OCI-LY1 (cell line): ENCODE measurements at regions not wholly inside any gene's neighbourhood (a gene's known extent, or its start where the extent isn't known, plus 50 kb on each side); places are given as distances from the start of the nearest gene placed in this dataset.
"Not testable (repeated sequence)": the region's sequence is repeated elsewhere in the genome, so short reads cannot be mapped to it uniquely, and the experiment has no call there.

Experiments used
- H2AFZ ChIP-seq: fragments of 200-600 bp; sonication (generic), shearing (Covaris generic); 2 replicates; pipeline ENCODE4 v1.6.0; 2014; ENCODE audit warnings: antibody characterized with exemption, mild to moderate bottlenecking, low read length
- H3F3A ChIP-seq: fragments of 200-600 bp; sonication (generic), shearing (Covaris generic); 2 replicates; pipeline ENCODE4 v1.6.0; 2014; ENCODE audit warnings: mild to moderate bottlenecking, antibody characterized with exemption, low read length, moderate library complexity; ENCODE audit not compliant: insufficient read depth
- H3K27ac ChIP-seq: fragments of 200-600 bp; sonication (generic); 2 replicates; pipeline ENCODE4 v1.5.1; 2014; ENCODE audit warnings: low read length, mixed run types, mild to moderate bottlenecking, low read depth; ENCODE audit not compliant: poor library complexity, severe bottlenecking
- H3K27me3 ChIP-seq: fragments of 200-600 bp; sonication (generic); 2 replicates; pipeline ENCODE4 v1.6.0; 2014; ENCODE audit warnings: antibody characterized with exemption, mild to moderate bottlenecking, low read length, moderate library complexity; ENCODE audit not compliant: insufficient read depth
- H3K36me3 ChIP-seq: fragments of 200-600 bp; sonication (generic); 2 replicates; pipeline ENCODE4 v1.6.1; 2014; ENCODE audit warnings: mild to moderate bottlenecking, antibody characterized with exemption, low read length, moderate library complexity, mixed read lengths; ENCODE audit not compliant: insufficient read depth
- H3K4me1 ChIP-seq: fragments of 200-600 bp; sonication (generic); 2 replicates; pipeline ENCODE4 v1.5.1; 2014; ENCODE audit warnings: mild to moderate bottlenecking, low read length, moderate library complexity; ENCODE audit not compliant: insufficient read depth, severe bottlenecking
- H3K4me2 ChIP-seq: fragments of 200-600 bp; sonication (generic), shearing (Covaris generic); 2 replicates; pipeline ENCODE4 v1.6.1; 2014; ENCODE audit warnings: low read length
- H3K4me3 ChIP-seq: fragments of 200-600 bp; sonication (generic); 2 replicates; pipeline ENCODE4 v1.5.1; 2014; ENCODE audit warnings: low read length, low read depth, mild to moderate bottlenecking, mixed read lengths; ENCODE audit not compliant: poor library complexity, severe bottlenecking
- H3K79me2 ChIP-seq: fragments of 200-600 bp; shearing (Covaris generic); 2 replicates; pipeline ENCODE4 v1.6.1; 2016; ENCODE audit warnings: mixed run types, low read length, mixed read lengths; ENCODE audit not compliant: insufficient read depth
- H3K9ac ChIP-seq: fragments of 200-600 bp; sonication (generic), shearing (Covaris generic); 2 replicates; pipeline ENCODE4 v1.6.1; 2014; ENCODE audit warnings: mild to moderate bottlenecking, low read length, mixed read lengths
- H3K9me2 ChIP-seq: fragments of 200-600 bp; sonication (generic), shearing (Covaris generic); 2 replicates; pipeline ENCODE4 v1.6.1; 2014; ENCODE audit warnings: low read depth, mild to moderate bottlenecking, low read length, mixed read lengths
- H3K9me3 ChIP-seq: fragments of 200-600 bp; shearing (Covaris generic); 2 replicates; pipeline ENCODE4 v1.6.1; 2014; ENCODE audit warnings: low read length, mixed read lengths
- H4K20me1 ChIP-seq: fragments of 200-600 bp; sonication (generic), shearing (Covaris generic); 2 replicates; pipeline ENCODE4 v1.6.0; 2016; ENCODE audit warnings: mild to moderate bottlenecking, low read length; ENCODE audit not compliant: insufficient read depth
- TF ChIP-seq, protein P1 (sequence below): fragments of 200-600 bp; sonication (generic), shearing (Covaris generic); IDR thresholded peaks from 2 replicates; pipeline ENCODE4 v1.5.1; 2017; ENCODE audit warnings: mild to moderate bottlenecking, antibody characterized with exemption, low read length, moderate library complexity, mixed read lengths

DNA sequence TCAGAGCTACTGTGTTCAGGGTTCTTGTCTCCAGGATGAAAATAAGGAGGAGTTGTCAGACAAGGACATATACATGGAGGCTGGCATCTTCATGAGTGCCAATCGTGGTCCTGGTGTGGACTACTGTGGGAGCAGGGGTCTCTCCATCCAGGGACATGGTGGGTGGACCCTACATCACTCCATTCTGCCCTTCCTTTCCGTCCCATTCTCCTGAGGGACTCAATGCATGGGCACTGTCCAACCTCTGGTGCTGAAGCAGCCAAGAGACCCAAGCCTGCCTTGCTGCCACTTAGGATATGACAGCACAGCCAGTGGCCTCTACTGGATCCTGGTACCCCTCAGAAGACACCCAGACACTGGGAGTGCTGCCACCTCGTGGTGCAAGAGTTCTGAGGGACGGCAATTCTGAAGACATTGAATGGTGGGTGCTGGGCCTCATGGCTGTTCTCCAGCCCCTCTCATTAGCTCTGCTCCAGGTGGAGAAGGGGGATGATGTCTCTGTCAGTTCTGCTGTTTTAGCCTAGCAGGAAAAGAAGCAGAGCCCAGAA, 818.9 kb downstream of the FOXD4L5 start:
- not testable (repeated sequence) for H2AFZ ChIP-seq, H3K9me3 ChIP-seq, H3K9me2 ChIP-seq, H3K4me3 ChIP-seq, H3K27ac ChIP-seq, H3K4me1 ChIP-seq, H3K79me2 ChIP-seq, H3K4me2 ChIP-seq, H3K27me3 ChIP-seq, H3F3A ChIP-seq, H3K9ac ChIP-seq, H3K36me3 ChIP-seq, H4K20me1 ChIP-seq
- TF ChIP-seq, protein P1, sequence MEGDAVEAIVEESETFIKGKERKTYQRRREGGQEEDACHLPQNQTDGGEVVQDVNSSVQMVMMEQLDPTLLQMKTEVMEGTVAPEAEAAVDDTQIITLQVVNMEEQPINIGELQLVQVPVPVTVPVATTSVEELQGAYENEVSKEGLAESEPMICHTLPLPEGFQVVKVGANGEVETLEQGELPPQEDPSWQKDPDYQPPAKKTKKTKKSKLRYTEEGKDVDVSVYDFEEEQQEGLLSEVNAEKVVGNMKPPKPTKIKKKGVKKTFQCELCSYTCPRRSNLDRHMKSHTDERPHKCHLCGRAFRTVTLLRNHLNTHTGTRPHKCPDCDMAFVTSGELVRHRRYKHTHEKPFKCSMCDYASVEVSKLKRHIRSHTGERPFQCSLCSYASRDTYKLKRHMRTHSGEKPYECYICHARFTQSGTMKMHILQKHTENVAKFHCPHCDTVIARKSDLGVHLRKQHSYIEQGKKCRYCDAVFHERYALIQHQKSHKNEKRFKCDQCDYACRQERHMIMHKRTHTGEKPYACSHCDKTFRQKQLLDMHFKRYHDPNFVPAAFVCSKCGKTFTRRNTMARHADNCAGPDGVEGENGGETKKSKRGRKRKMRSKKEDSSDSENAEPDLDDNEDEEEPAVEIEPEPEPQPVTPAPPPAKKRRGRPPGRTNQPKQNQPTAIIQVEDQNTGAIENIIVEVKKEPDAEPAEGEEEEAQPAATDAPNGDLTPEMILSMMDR, result peak; percentile 38; the same call in 1 of the 2 replicates

DNA sequence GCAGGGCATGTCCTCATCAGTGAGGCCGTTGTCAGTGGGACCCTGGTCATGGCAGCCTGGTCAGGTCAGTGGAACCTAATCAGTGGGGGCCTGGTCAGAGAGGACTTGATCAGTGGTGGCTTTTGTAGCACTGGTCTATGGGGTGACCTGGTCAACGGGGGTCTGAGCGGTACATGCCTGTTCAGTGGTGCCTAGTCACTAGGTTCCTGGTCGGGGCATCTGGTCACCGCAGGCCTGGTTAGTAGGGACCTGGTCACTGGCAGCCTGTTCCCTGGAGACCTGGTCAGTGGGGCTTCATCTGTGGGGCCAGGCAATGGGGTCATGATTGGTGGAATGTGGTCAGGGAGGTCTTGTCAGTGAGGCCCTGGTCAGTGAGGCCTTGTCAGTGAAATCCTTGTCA, 823.1 kb downstream of the FOXD4L5 start:
- not testable (repeated sequence) for H3K9ac ChIP-seq, H3K4me1 ChIP-seq, H3F3A ChIP-seq, H4K20me1 ChIP-seq, H3K27me3 ChIP-seq, H3K9me3 ChIP-seq, H3K9me2 ChIP-seq, H3K4me3 ChIP-seq, H3K79me2 ChIP-seq, H3K4me2 ChIP-seq, H2AFZ ChIP-seq, H3K27ac ChIP-seq, H3K36me3 ChIP-seq

DNA sequence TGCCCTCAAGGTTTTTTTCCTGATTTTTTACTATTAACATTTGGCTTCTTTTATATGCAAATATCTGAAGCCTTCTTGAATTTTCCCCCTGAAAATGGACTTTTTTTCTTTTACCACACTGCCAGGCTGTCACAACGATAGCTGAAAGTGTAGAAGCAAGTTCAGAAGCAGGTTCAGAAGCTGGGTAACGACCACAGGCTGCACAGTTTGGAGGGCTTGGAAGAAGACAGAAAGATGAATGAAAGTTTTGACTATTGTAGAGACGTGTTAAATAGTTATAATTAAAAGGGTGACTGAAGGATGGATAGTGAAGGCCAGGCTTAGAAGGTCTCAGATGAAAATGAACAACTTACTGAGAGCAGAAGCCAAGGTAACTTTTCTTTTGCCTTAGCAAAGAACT, 826.4 kb downstream of the FOXD4L5 start:
- not testable (repeated sequence) for H3K79me2 ChIP-seq, H3K27ac ChIP-seq, H3K36me3 ChIP-seq, H3K9me3 ChIP-seq, H3K9me2 ChIP-seq, H3K9ac ChIP-seq, H3K4me2 ChIP-seq, H2AFZ ChIP-seq, H3K27me3 ChIP-seq, H3K4me3 ChIP-seq, H3K4me1 ChIP-seq, H3F3A ChIP-seq, H4K20me1 ChIP-seq

DNA sequence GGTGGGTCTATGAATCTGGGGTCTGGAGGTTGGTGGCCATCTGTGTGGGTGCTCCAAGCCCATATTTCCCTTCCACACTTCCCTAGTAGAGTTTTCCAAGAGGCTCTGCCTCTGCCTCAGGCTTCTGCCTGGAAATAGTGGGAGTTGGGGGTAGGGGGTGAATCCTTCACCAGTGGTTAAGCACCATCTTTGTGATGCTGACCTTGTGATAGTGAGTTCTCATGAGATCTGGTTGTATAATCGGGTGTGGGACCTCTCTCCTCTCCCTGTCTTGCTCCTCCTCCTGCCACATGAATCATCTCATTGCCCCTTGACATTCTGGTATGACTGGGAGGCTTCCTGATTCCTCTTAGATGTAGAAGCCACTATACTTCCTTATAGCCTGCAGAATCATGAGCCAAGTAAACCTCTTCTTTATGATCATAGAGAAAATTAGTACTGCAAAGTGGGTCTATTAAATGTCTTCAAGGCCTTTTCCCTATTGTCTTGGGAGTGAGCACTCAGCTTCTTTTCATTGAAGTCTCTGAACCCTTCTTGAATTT, 829.8 kb downstream of the FOXD4L5 start:
- not testable (repeated sequence) for H3K9me2 ChIP-seq, H2AFZ ChIP-seq, H3K4me1 ChIP-seq, H3K36me3 ChIP-seq, H3K4me3 ChIP-seq, H3K27ac ChIP-seq, H3K9me3 ChIP-seq, H3F3A ChIP-seq, H4K20me1 ChIP-seq, H3K4me2 ChIP-seq, H3K9ac ChIP-seq, H3K79me2 ChIP-seq, H3K27me3 ChIP-seq

GRCh38 chr9:64452134-64452533, 832.9 kb downstream of the FOXD4L5 start:
- H2AFZ ChIP-seq, H3K79me2 ChIP-seq, H3F3A ChIP-seq, H3K9ac ChIP-seq, H3K9me2 ChIP-seq, H3K9me3 ChIP-seq, H4K20me1 ChIP-seq, H3K36me3 ChIP-seq, H3K4me3 ChIP-seq, H3K4me1 ChIP-seq, H3K27ac ChIP-seq, H3K27me3 ChIP-seq, H3K4me2 ChIP-seq: not testable (repeated sequence)

DNA sequence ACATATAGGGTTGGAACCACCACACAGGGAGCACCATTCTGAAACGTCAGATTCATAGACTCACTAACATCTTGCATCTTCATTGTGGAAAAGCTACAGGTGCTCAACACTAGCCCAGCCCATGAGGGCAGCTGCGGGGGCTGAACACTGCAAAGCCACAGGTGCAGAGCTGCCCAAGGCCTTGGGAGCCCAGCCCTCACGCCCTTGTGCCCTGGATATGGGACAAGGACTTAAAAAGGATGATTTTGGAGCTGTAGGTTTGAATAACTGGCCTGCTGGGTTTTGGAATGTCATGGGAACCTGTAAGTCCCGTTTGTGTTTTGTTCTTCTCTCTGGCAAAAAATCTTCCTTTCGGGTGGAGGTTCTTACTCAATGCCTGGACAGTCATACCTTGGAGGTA, 834.4 kb downstream of the FOXD4L5 start:
- H3K9me2 ChIP-seq, H4K20me1 ChIP-seq, H3K4me1 ChIP-seq, H3F3A ChIP-seq, H3K4me2 ChIP-seq, H3K9ac ChIP-seq, H3K79me2 ChIP-seq, H3K4me3 ChIP-seq, H3K9me3 ChIP-seq, H2AFZ ChIP-seq, H3K36me3 ChIP-seq, H3K27me3 ChIP-seq, H3K27ac ChIP-seq: not testable (repeated sequence)

- not testable (repeated sequence) for H3K9ac ChIP-seq, H4K20me1 ChIP-seq, H3K79me2 ChIP-seq, H3K9me2 ChIP-seq, H3K27ac ChIP-seq, H3K36me3 ChIP-seq, H3K4me1 ChIP-seq, H3K9me3 ChIP-seq, H3F3A ChIP-seq, H2AFZ ChIP-seq, H3K27me3 ChIP-seq, H3K4me2 ChIP-seq, H3K4me3 ChIP-seq
These were observed 836.0 kb downstream of the FOXD4L5 start for GRCh38 chr9:64449025-64449424.
